ENCODE measurements at regions not wholly inside any gene's neighbourhood (a gene's known extent, or its start where the extent isn't known, plus 50 kb on each side); places are given as distances from the start of the nearest gene placed in this dataset.

- Histone ChIP-seq H3K4me3 (ENCODE audit: low read length) (no peak overlapping the region), H3K9me3 (ENCODE audit: low read length) (peaks cover 11% of the 10 kb centered on the region), H3K36me3 (ENCODE audit: insufficient read depth, low read length) (no peaks in the 10 kb centered on the region), H3K79me2 (replicated peaks; ENCODE audit: insufficient read depth, low read length) (no peaks in the 10 kb centered on the region), H2AFZ (ENCODE audit: low read depth, low read length) (no peak overlapping the region), H3K27me3 (ENCODE audit: insufficient read depth, low read depth, low read length) (no peaks in the 10 kb centered on the region), H3K9me2 (ENCODE audit: insufficient read depth, low read length) (no peaks in the 10 kb centered on the region), H3K27ac (ENCODE audit: low read length) (no peak overlapping the region), H4K20me1 (ENCODE audit: insufficient read depth) (no peaks in the 10 kb centered on the region), H3K9ac (ENCODE audit: low read length) (no peak overlapping the region), H3F3A (ENCODE audit: insufficient read depth, low read length, poor library complexity, severe bottlenecking) (no peaks in the 10 kb centered on the region), H3K4me2 (ENCODE audit: low read length) (no peak overlapping the region)
- no peak for TF ChIP-seq POLR2AphosphoS5 (IDR thresholded peaks at IDR 0.05)
- no peak for TF ChIP-seq MXI1 (conservative IDR thresholded peaks at IDR 0.05; ENCODE audit: poor library complexity, severe bottlenecking)
- no peak for TF ChIP-seq TAF1 (IDR thresholded peaks at IDR 0.05; ENCODE audit: low read depth)
Observed at GRCh38 chr14:28576523-28576922, 190.1 kb upstream of the FOXG1 start.

GRCh38 chr14:28577187-28577586 is 189.4 kb upstream of the FOXG1 start:
- Histone ChIP-seq H3K79me2 (replicated peaks; ENCODE audit: insufficient read depth, low read length) (no peaks in the 10 kb centered on the region), H3K9ac (ENCODE audit: low read length) (no peak overlapping the region), H3K9me2 (ENCODE audit: insufficient read depth, low read length) (no peaks in the 10 kb centered on the region), H3K36me3 (ENCODE audit: insufficient read depth, low read length) (no peaks in the 10 kb centered on the region), H3K4me3 (ENCODE audit: low read length) (no peak overlapping the region), H2AFZ (ENCODE audit: low read depth, low read length) (no peak overlapping the region), H3K9me3 (ENCODE audit: low read length) (peaks cover 11% of the 10 kb centered on the region), H3K27me3 (ENCODE audit: insufficient read depth, low read depth, low read length) (no peaks in the 10 kb centered on the region), H3K27ac (ENCODE audit: low read length) (no peak overlapping the region), H3F3A (ENCODE audit: insufficient read depth, low read length, poor library complexity, severe bottlenecking) (no peaks in the 10 kb centered on the region), H3K4me2 (ENCODE audit: low read length) (no peak overlapping the region), H4K20me1 (ENCODE audit: insufficient read depth) (no peaks in the 10 kb centered on the region)
- no peak for TF ChIP-seq EP300 (conservative IDR thresholded peaks at IDR 0.05; ENCODE audit: poor library complexity, severe bottlenecking)
- no peak for TF ChIP-seq TAF1 (IDR thresholded peaks at IDR 0.05; ENCODE audit: low read depth)
- TF ChIP-seq SMC3 (conservative IDR thresholded peaks at IDR 0.05; ENCODE audit: poor library complexity): no peak
- TF ChIP-seq, protein P1, sequence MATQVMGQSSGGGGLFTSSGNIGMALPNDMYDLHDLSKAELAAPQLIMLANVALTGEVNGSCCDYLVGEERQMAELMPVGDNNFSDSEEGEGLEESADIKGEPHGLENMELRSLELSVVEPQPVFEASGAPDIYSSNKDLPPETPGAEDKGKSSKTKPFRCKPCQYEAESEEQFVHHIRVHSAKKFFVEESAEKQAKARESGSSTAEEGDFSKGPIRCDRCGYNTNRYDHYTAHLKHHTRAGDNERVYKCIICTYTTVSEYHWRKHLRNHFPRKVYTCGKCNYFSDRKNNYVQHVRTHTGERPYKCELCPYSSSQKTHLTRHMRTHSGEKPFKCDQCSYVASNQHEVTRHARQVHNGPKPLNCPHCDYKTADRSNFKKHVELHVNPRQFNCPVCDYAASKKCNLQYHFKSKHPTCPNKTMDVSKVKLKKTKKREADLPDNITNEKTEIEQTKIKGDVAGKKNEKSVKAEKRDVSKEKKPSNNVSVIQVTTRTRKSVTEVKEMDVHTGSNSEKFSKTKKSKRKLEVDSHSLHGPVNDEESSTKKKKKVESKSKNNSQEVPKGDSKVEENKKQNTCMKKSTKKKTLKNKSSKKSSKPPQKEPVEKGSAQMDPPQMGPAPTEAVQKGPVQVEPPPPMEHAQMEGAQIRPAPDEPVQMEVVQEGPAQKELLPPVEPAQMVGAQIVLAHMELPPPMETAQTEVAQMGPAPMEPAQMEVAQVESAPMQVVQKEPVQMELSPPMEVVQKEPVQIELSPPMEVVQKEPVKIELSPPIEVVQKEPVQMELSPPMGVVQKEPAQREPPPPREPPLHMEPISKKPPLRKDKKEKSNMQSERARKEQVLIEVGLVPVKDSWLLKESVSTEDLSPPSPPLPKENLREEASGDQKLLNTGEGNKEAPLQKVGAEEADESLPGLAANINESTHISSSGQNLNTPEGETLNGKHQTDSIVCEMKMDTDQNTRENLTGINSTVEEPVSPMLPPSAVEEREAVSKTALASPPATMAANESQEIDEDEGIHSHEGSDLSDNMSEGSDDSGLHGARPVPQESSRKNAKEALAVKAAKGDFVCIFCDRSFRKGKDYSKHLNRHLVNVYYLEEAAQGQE (IDR thresholded peaks at IDR 0.05; ENCODE audit: borderline replicate concordance): no peak
- TF ChIP-seq POLR2AphosphoS5 (IDR thresholded peaks at IDR 0.05): no peak
- TF ChIP-seq, protein P2, sequence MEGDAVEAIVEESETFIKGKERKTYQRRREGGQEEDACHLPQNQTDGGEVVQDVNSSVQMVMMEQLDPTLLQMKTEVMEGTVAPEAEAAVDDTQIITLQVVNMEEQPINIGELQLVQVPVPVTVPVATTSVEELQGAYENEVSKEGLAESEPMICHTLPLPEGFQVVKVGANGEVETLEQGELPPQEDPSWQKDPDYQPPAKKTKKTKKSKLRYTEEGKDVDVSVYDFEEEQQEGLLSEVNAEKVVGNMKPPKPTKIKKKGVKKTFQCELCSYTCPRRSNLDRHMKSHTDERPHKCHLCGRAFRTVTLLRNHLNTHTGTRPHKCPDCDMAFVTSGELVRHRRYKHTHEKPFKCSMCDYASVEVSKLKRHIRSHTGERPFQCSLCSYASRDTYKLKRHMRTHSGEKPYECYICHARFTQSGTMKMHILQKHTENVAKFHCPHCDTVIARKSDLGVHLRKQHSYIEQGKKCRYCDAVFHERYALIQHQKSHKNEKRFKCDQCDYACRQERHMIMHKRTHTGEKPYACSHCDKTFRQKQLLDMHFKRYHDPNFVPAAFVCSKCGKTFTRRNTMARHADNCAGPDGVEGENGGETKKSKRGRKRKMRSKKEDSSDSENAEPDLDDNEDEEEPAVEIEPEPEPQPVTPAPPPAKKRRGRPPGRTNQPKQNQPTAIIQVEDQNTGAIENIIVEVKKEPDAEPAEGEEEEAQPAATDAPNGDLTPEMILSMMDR (IDR thresholded peaks at IDR 0.05; ENCODE audit: poor library complexity, severe bottlenecking): no peak
- TF ChIP-seq RAD21 (conservative IDR thresholded peaks at IDR 0.05): no peak
- no peak for TF ChIP-seq EZH2 (IDR thresholded peaks at IDR 0.05; ENCODE audit: borderline replicate concordance, insufficient read depth, low read length, poor library complexity, severe bottlenecking)
- TF ChIP-seq MXI1 (conservative IDR thresholded peaks at IDR 0.05; ENCODE audit: poor library complexity, severe bottlenecking): no peak

DNA sequence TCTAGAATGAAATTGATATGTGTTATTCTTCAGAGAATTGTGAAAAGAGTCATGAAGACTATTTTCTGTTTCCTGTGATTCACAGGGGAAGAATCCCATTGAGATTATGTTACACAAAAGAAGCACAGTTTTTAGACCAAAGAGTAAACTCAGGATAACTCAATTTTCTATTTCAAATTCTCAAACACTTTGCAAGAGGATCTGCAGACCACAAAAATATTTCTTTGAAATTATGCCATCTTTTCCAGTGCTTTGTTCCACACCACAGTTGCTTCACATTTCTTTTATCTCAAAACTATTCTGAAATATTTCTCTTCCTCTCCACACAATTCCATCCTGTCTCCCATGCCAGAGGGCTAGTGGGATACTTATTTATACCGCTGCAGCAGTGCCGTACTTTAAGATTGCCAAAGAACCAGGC is 188.9 kb upstream of the FOXG1 start:
- Histone ChIP-seq H2AFZ (ENCODE audit: low read depth, low read length) (no peak overlapping the region), H3K9me3 (ENCODE audit: low read length) (peaks cover 8% of the 10 kb centered on the region), H3K27me3 (ENCODE audit: insufficient read depth, low read depth, low read length) (no peaks in the 10 kb centered on the region), H3K4me2 (ENCODE audit: low read length) (no peak overlapping the region), H3K9ac (ENCODE audit: low read length) (no peak overlapping the region), H4K20me1 (ENCODE audit: insufficient read depth) (no peaks in the 10 kb centered on the region), H3K36me3 (ENCODE audit: insufficient read depth, low read length) (no peaks in the 10 kb centered on the region), H3K79me2 (replicated peaks; ENCODE audit: insufficient read depth, low read length) (no peaks in the 10 kb centered on the region), H3K4me3 (ENCODE audit: low read length) (no peak overlapping the region), H3K9me2 (ENCODE audit: insufficient read depth, low read length) (no peaks in the 10 kb centered on the region), H3F3A (ENCODE audit: insufficient read depth, low read length, poor library complexity, severe bottlenecking) (no peaks in the 10 kb centered on the region), H3K27ac (ENCODE audit: low read length) (no peak overlapping the region)
- no peak for TF ChIP-seq SMC3 (conservative IDR thresholded peaks at IDR 0.05; ENCODE audit: poor library complexity)
- TF ChIP-seq RAD21 (conservative IDR thresholded peaks at IDR 0.05): no peak
- no peak for TF ChIP-seq TAF1 (IDR thresholded peaks at IDR 0.05; ENCODE audit: low read depth)
- no peak for TF ChIP-seq MXI1 (conservative IDR thresholded peaks at IDR 0.05; ENCODE audit: poor library complexity, severe bottlenecking)
- no peak for TF ChIP-seq POLR2AphosphoS5 (IDR thresholded peaks at IDR 0.05)
- TF ChIP-seq, protein P1 (IDR thresholded peaks at IDR 0.05; ENCODE audit: borderline replicate concordance): no peak
- TF ChIP-seq EP300 (conservative IDR thresholded peaks at IDR 0.05; ENCODE audit: poor library complexity, severe bottlenecking): no peak
